Kidney (tissue), 13 donors: ENCODE measurements at regions not wholly inside any gene's neighbourhood (a gene's known extent, or its start where the extent isn't known, plus 50 kb on each side); places are given as distances from the start of the nearest gene placed in this dataset.

Source experiments
- DNase-seq, 5 donors: peaks; one replicate each; pipeline ENCODE4 v3.0.0-alpha.2; 2013 to 2020
- FAIRE-seq: peaks from 2 replicates; lab custom pipeline; 2012; peaks lifted over from hg19 to GRCh38; lab: Jason Lieb, UNC
- H3K27ac ChIP-seq, 2 donors: one replicate each; pipeline ENCODE4 v1.7.0; 2013; ENCODE audit warnings: low read depth in 2 of 2, low read length in 2 of 2, inconsistent platforms in 1 of 2
- H3K27me3 ChIP-seq: one replicate; pipeline ENCODE4 v1.7.1; 2013; ENCODE audit warnings: low read length, inconsistent platforms; ENCODE audit not compliant: control insufficient read depth, insufficient read depth
- H3K36me3 ChIP-seq, 3 donors: one replicate each; pipeline versions ENCODE4 v1.7.0 to v1.7.1; 2013; ENCODE audit warnings: low read length in 3 of 3, control low read depth in 1 of 3, inconsistent platforms in 1 of 3; ENCODE audit not compliant: insufficient read depth in 3 of 3, control insufficient read depth in 2 of 3
- H3K4me1 ChIP-seq, 3 donors: one replicate each; pipeline versions ENCODE4 v1.7.0 to v1.7.1; 2013; ENCODE audit warnings: low read length in 3 of 3, inconsistent platforms in 1 of 3, low read depth in 1 of 3; ENCODE audit not compliant: control insufficient read depth in 2 of 3, insufficient read depth in 2 of 3
- H3K4me3 ChIP-seq, 3 donors: one replicate each; pipeline versions ENCODE4 v1.7.0 to v1.8.1; 2013; ENCODE audit warnings: low read length in 3 of 3, control low read depth in 1 of 3, inconsistent platforms in 1 of 3
- H3K9ac ChIP-seq, 3 donors: one replicate each; pipeline versions ENCODE4 v1.7.0 to v1.7.1; 2013; ENCODE audit warnings: low read length in 3 of 3, control low read depth in 1 of 3, inconsistent platforms in 1 of 3
- H3K9me3 ChIP-seq, 3 donors: one replicate each; pipeline versions ENCODE4 v1.7.0 to v1.7.1; 2013; ENCODE audit warnings: low read length in 3 of 3, control low read depth in 1 of 3, inconsistent platforms in 1 of 3; ENCODE audit not compliant: control insufficient read depth in 2 of 3, insufficient read depth in 1 of 3
- CTCF ChIP-seq: IDR thresholded peaks from 3 replicates; pipeline ENCODE4 v1.5.1; 2012; ENCODE audit warnings: mild to moderate bottlenecking, moderate library complexity, borderline replicate concordance; ENCODE audit not compliant: insufficient read depth; ENCODE audit errors: extremely low read depth
- intact Hi-C: fragments of 100-400 bp; cut with DNase I; formaldehyde crosslinking; loops from one replicate; pipeline ENCODE4 v1.11.1; 2022
- donor health status: control.
- donor health status: control.
- donor health status: control.
- donor health status: control.
- donor health status: control.
- donor health status: DM: yes; HTN: yes; CAD: no.
- donor health status: Normal renal cell carcinoma (clear cell type).

DNA sequence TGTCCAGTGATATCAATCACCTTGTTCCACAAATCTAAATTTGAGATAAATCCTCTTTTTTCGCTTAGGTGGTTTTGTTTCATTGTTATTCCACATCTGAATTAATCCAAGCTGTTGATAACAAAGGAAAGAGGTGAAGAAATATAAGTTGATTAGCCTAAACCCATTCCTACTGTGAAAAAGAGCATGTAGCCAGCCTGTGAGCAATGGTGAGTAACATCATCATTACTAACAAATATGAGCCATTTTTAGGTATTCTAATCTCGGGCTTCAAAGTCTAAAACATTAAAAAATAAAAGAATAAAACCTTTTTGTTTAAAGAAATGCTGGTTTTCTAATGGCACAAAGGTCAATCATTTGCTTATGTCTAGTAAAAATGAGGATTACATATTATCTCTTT is 52.1 kb upstream of the P3H2 start:
- Histone ChIP-seq H3K27ac (no peak overlapping the region), H3K36me3 (no peaks in the 10 kb centered on the region), H3K9me3 (no peaks in the 10 kb centered on the region), H3K27me3 (no peaks in the 10 kb centered on the region), H3K9ac (no peak overlapping the region), H3K4me3 (no peak overlapping the region), H3K4me1 (peaks cover 0 to 3% (median 0%) of the 10 kb centered on the region in 3 donors)
- intact Hi-C loops, result no loop called here
- TF ChIP-seq CTCF, result no peak
- DNase-seq (no peak), FAIRE-seq (no peak)
